ENCODE measurements at regions not wholly inside any gene's neighbourhood (a gene's known extent, or its start where the extent isn't known, plus 50 kb on each side); places are given as distances from the start of the nearest gene placed in this dataset.

DNA sequence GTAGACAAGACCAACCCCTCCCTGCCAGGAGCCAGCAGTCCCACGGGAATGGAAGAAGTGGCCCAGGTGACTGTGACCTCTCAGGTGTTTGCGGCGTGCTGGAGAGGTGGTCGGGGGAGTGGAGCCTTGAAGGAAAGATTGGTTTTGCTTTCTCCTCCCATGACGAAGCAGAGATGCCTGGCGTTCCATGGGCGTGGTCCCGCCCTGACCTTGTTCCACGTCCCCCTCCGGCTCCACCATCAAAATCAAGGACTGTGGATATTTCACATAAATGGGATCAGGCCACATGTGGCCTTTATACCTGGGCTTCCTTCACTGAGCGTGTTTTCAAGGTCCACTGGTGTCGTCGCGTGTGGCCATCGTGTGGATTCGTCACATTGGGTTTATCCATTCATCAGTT lies 270.6 kb upstream of the TNRC6C start:
- DNase-seq (ENCODE audit: extremely low spot score) = no peak
- CTCF ChIA-PET = no interaction called here
- no peak for TF ChIP-seq CTCF (IDR thresholded peaks at IDR 0.05; ENCODE audit: control extremely low read depth, extremely low read depth, low read depth, missing control alignments)
- POLR2A ChIA-PET = no interaction called here

DNA sequence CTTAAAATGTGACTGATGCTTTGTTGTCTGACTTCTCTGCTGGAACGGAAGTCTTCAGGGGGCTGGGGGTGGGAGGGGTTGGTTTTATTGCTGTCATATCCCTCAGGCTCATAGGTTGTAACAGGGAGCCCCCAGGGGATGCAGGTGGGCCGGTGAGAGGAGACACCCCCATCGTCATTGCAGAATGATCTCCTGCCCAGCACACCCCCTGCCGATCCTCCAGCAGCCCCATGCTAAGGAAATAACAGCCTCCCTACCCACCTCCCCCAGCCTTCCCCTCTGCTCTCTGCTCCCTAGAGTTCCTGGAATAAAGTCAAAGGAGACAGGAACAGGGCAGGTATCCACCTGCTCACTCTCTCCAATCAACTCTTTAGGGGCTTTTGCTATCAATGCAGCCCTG lies 270.1 kb upstream of the TNRC6C start:
- DNase-seq (ENCODE audit: extremely low spot score) = no peak
- POLR2A ChIA-PET = no interaction called here
- no peak for TF ChIP-seq CTCF (IDR thresholded peaks at IDR 0.05; ENCODE audit: control extremely low read depth, extremely low read depth, low read depth, missing control alignments)
- CTCF ChIA-PET = no interaction called here

DNA sequence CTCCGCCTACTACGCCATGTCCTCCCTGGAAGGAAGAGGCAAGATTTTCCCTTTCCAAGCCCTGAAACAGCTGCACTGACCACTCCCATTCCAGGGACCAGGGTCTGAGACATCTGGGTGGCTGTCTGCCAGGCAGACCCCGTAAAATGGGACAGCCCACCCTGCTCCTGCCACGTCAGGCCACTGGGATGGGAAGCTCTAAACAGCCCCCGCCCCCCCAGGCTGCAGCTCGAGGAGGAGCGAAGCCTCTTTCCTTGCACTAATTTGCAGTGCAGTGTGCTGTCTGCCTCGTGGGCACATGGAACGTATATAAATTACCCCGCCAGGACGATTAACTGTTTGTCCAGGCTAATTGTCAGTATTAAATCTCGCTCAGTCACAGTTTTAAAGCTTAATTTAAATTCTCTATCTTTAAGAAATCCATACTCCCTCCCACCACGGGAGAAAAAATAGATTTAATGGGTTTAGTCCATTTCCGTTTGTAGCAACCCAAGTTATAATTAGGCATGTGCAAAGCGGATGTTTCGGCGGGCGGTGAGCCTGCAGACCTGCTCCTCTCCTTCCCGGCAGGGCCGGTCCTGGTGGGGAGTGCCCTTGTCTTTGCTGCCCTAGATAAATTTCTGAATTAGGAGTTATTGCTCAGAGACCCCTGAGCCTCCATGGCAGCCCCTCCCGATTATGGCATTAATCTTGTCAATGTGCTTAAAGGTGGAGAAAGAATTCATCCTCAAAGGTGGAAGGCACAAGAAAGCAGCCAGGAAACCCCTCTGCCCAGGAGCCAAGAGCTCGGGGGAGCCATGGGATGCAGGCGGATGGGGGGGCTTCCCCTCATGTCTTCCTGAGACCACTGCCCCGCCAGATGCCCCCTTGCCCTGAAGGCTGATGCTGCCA lies 268.0 kb upstream of the TNRC6C start:
- ChIA-PET POLR2A (interaction anchor here (0.7 kb wide), 1 partner anchor 1829 kb away, joined by 3 read pairs; no protein-coding TSS in a partner anchor), CTCF (no interaction called here)
- no peak for TF ChIP-seq CTCF (IDR thresholded peaks at IDR 0.05; ENCODE audit: control extremely low read depth, extremely low read depth, low read depth, missing control alignments)
- DNase-seq (ENCODE audit: extremely low spot score) = no peak

DNA sequence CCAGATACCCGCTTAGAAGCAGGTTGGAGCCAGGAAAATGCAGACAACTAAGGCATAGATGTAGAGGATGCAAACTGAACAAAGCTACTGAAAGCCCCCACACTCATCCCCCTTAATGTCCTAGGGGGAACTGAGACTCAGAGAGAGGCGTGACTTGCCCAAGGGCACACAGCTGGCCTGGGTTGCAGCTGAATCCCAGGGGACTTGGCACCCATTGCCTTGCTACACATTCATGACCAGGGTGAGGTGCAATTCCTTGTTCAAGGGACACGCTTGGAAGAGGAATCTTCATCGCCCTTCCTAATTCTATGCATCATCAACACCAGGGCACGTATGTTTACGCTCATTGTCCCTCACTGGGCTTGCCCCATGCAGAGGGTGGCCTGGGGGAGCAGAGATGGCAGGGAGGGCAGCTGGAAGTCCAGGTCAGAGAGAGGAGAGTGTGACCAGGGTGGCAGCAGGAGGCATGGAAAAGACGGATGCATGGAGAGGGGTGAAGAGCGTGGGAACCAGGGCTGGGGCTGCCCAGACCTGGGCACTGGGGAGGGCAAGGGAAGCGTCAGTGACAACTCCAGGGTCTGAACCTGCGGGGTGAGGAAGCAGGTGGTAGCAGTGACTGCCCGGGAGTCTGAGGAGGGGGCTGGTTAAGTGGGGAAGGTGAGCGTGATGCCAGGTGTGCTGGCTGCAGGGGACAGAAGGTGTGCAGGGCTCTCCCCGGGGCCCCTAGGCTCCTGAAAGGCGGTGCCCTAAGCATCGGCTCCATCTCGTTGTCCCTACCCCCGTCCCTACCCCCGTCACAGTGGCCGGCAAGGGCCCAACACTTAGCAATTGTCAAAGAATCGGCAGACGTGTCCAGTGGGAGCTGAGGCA lies 267.1 kb upstream of the TNRC6C start:
- ChIA-PET CTCF (interaction anchor here (1.9 kb wide), 1 partner anchor 20 kb away, joined by 4 read pairs; no protein-coding TSS in a partner anchor), POLR2A (no interaction called here)
- TF ChIP-seq CTCF (IDR thresholded peaks at IDR 0.05; ENCODE audit: control extremely low read depth, extremely low read depth, low read depth, missing control alignments) = no peak
- no peak for DNase-seq (ENCODE audit: extremely low spot score)

DNA sequence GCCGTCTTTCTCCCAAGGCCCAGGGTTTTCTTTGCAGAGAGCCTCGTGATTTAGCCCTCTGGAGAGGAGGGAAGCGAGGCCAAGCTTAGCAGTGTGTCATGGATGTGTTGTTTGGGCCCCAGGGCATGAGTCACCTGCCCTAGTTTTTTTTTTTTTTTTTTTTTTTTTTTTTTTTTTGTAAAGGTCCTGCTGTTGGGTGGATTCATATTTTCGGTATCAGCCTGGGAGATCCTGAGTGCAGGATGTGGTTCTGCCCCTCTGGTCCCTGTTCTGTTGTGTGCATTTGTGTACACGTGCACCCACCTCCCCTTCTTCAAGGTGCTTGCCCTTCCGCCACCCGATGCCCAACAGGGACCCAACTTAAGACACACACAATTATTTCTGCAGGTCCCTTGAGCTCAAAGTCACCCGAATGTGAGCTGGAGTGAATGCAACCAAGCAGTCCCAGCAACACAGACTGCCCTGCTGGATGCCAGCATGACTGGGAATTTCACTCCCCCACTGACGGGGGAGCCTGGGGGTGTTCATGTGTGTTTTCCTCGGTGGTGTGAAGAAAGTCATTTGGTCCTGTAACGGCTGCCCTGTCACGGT lies 265.8 kb upstream of the TNRC6C start:
- ChIA-PET CTCF (interaction anchor here (1.9 kb wide), 1 partner anchor 21 kb away, joined by 4 read pairs; no protein-coding TSS in a partner anchor), POLR2A (no interaction called here)
- TF ChIP-seq CTCF (IDR thresholded peaks at IDR 0.05; ENCODE audit: control extremely low read depth, extremely low read depth, low read depth, missing control alignments) = no peak
- no peak for DNase-seq (ENCODE audit: extremely low spot score)

DNA sequence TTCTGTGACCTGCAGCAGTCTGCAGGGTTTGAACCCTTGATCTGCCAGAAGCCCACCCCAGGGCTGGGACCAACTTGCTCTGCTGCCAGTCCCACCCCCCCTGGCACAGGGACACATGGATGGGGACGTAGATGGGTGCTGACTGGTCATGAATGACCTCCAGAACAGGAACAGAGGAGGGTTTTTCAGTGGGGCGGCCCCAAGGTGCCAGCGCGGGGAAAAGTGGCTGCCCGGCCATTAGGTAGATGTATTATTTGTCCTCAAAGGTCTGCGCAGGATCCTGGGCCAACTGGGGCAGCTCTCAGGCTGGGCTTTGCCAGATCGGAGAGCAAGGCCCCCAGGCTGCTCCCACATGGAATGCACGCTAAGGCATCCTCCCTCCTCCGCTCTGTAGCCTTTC lies 265.2 kb upstream of the TNRC6C start:
- ChIA-PET POLR2A (no interaction called here), CTCF (interaction anchor here (1.9 kb wide), 1 partner anchor 22 kb away, joined by 4 read pairs; no protein-coding TSS in a partner anchor)
- no peak for TF ChIP-seq CTCF (IDR thresholded peaks at IDR 0.05; ENCODE audit: control extremely low read depth, extremely low read depth, low read depth, missing control alignments)
- no peak for DNase-seq (ENCODE audit: extremely low spot score)
